ENCODE measurements at regions not wholly inside any gene's neighbourhood (a gene's known extent, or its start where the extent isn't known, plus 50 kb on each side); places are given as distances from the start of the nearest gene placed in this dataset.
A peak's percentile ranks its signal among the peaks of the same experiment; 100 is the strongest.

DNA sequence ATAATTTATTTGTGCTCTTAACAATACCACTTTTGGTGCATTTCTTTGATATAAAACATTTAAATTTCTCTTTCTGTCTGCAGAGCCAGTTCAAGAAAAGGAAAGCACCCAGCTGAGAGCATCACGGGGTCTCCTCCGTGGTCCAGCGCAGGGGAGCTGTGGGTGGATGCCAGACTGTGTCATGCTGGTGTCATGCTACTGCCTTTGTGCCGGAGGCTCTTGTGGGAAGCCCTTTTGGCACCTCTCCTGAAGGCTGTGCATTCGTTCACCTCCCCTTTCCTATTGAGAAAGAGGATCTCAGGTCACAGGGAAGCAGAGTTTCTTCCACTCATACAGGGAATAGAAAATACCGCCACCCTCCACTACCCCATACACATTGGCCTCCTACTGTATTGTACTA lies 450.4 kb downstream of the GALR1 start:
- no peaks in the 10 kb centered on the region for H3K36me3 ChIP-seq (ENCODE audit: insufficient read depth, insufficient read length, low read length)
- no peak overlapping the region for H3K4me3 ChIP-seq (ENCODE audit: insufficient read length, low read depth)
- H3K9ac ChIP-seq (ENCODE audit: insufficient read length, low read depth) = no peak overlapping the region
- TF ChIP-seq YY1 (IDR thresholded peaks at IDR 0.05; ENCODE audit: insufficient read depth, insufficient read length) (no peak), ZNF274 (IDR thresholded peaks at IDR 0.05; ENCODE audit: low read depth, low read length) (no peak), SUZ12 (IDR thresholded peaks at IDR 0.05; ENCODE audit: extremely low read depth, insufficient read depth, insufficient read length) (no peak)
- no peaks in the 10 kb centered on the region for H3K9me3 ChIP-seq (ENCODE audit: insufficient read depth, low read length)
- no peaks in the 10 kb centered on the region for H3K4me1 ChIP-seq (ENCODE audit: insufficient read depth, insufficient read length)
- no peaks in the 10 kb centered on the region for H3K27me3 ChIP-seq (ENCODE audit: insufficient read depth, insufficient read length)
- no peak for DNase-seq (ENCODE audit: low read depth, low spot score)

- H3K4me3 ChIP-seq (ENCODE audit: insufficient read length, low read depth) = no peak overlapping the region
- TF ChIP-seq YY1 (IDR thresholded peaks at IDR 0.05; ENCODE audit: insufficient read depth, insufficient read length) (no peak), SUZ12 (IDR thresholded peaks at IDR 0.05; ENCODE audit: extremely low read depth, insufficient read depth, insufficient read length) (no peak), ZNF274 (IDR thresholded peaks at IDR 0.05; ENCODE audit: low read depth, low read length) (no peak)
- DNase-seq (ENCODE audit: low read depth, low spot score) = no peak
- no peaks in the 10 kb centered on the region for H3K9me3 ChIP-seq (ENCODE audit: insufficient read depth, low read length)
- no peaks in the 10 kb centered on the region for H3K36me3 ChIP-seq (ENCODE audit: insufficient read depth, insufficient read length, low read length)
- no peaks in the 10 kb centered on the region for H3K4me1 ChIP-seq (ENCODE audit: insufficient read depth, insufficient read length)
- H3K9ac ChIP-seq (ENCODE audit: insufficient read length, low read depth) = no peak overlapping the region
- H3K27me3 ChIP-seq (ENCODE audit: insufficient read depth, insufficient read length) = no peaks in the 10 kb centered on the region
These were observed 452.3 kb downstream of the GALR1 start for GRCh38 chr18:77701977-77702376.

- no peaks in the 10 kb centered on the region for H3K4me1 ChIP-seq (ENCODE audit: insufficient read depth, insufficient read length)
- no peak overlapping the region for H3K9ac ChIP-seq (ENCODE audit: insufficient read length, low read depth)
- TF ChIP-seq ZNF274 (IDR thresholded peaks at IDR 0.05; ENCODE audit: low read depth, low read length) = no peak
- TF ChIP-seq SUZ12 (IDR thresholded peaks at IDR 0.05; ENCODE audit: extremely low read depth, insufficient read depth, insufficient read length) = no peak
- no peak for TF ChIP-seq YY1 (IDR thresholded peaks at IDR 0.05; ENCODE audit: insufficient read depth, insufficient read length)
- DNase-seq (ENCODE audit: low read depth, low spot score) = peak; percentile 23
- H3K36me3 ChIP-seq (ENCODE audit: insufficient read depth, insufficient read length, low read length) = no peaks in the 10 kb centered on the region
- H3K4me3 ChIP-seq (ENCODE audit: insufficient read length, low read depth) = no peak overlapping the region
- H3K9me3 ChIP-seq (ENCODE audit: insufficient read depth, low read length) = no peaks in the 10 kb centered on the region
- no peaks in the 10 kb centered on the region for H3K27me3 ChIP-seq (ENCODE audit: insufficient read depth, insufficient read length)
These were observed 453.0 kb downstream of the GALR1 start for GRCh38 chr18:77702686-77703085.

GRCh38 chr18:77705301-77705700 lies 455.7 kb downstream of the GALR1 start:
- no peaks in the 10 kb centered on the region for H3K36me3 ChIP-seq (ENCODE audit: insufficient read depth, insufficient read length, low read length)
- H3K4me3 ChIP-seq (ENCODE audit: insufficient read length, low read depth) = no peak overlapping the region
- no peak overlapping the region for H3K9ac ChIP-seq (ENCODE audit: insufficient read length, low read depth)
- no peaks in the 10 kb centered on the region for H3K9me3 ChIP-seq (ENCODE audit: insufficient read depth, low read length)
- H3K27me3 ChIP-seq (ENCODE audit: insufficient read depth, insufficient read length) = no peaks in the 10 kb centered on the region
- no peak for DNase-seq (ENCODE audit: low read depth, low spot score)
- H3K4me1 ChIP-seq (ENCODE audit: insufficient read depth, insufficient read length) = no peaks in the 10 kb centered on the region
- no peak for TF ChIP-seq ZNF274 (IDR thresholded peaks at IDR 0.05; ENCODE audit: low read depth, low read length)
- no peak for TF ChIP-seq SUZ12 (IDR thresholded peaks at IDR 0.05; ENCODE audit: extremely low read depth, insufficient read depth, insufficient read length)
- no peak for TF ChIP-seq YY1 (IDR thresholded peaks at IDR 0.05; ENCODE audit: insufficient read depth, insufficient read length)

DNA sequence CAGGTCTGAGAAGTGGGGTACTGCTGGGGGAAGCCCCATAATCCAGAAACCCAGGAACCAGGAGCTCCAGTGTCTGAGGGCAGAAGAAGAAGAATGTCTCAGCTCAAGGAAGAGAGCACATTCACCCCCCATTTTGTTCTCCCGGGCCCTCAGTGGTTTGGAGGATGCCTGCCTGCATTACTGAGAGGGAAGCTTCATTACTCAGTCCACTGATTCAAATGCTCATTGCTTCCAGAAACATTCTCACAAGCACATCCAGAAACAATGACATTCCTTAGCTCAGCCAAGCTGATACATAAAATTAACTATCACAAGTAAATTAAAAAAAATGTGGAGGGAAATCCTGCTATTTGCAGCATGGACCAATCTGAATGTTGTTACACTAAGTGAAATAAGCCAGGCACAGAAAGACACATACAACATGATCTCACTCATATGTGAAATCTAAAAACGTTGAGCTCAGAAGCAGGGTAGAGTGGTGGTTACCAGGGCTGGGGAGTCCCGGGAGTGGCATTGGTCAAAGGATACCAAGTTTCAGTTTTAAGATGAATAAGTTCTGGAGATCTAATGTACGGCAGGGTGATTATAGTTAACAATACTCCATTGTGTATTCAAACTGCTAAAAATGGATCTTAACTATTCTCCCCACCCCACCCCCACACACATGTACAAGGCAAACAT lies 459.3 kb downstream of the GALR1 start:
- Histone ChIP-seq H3K9me3 (ENCODE audit: insufficient read depth, low read length) (no peaks in the 10 kb centered on the region), H3K4me3 (ENCODE audit: insufficient read length, low read depth) (no peak overlapping the region), H3K4me1 (ENCODE audit: insufficient read depth, insufficient read length) (no peaks in the 10 kb centered on the region), H3K36me3 (ENCODE audit: insufficient read depth, insufficient read length, low read length) (no peaks in the 10 kb centered on the region), H3K9ac (ENCODE audit: insufficient read length, low read depth) (no peak overlapping the region), H3K27me3 (ENCODE audit: insufficient read depth, insufficient read length) (no peaks in the 10 kb centered on the region)
- no peak for DNase-seq (ENCODE audit: low read depth, low spot score)
- TF ChIP-seq YY1 (IDR thresholded peaks at IDR 0.05; ENCODE audit: insufficient read depth, insufficient read length) (no peak), SUZ12 (IDR thresholded peaks at IDR 0.05; ENCODE audit: extremely low read depth, insufficient read depth, insufficient read length) (no peak), ZNF274 (IDR thresholded peaks at IDR 0.05; ENCODE audit: low read depth, low read length) (no peak)

- no peaks in the 10 kb centered on the region for H3K36me3 ChIP-seq (ENCODE audit: insufficient read depth, insufficient read length, low read length)
- H3K9me3 ChIP-seq (ENCODE audit: insufficient read depth, low read length) = no peaks in the 10 kb centered on the region
- H3K4me3 ChIP-seq (ENCODE audit: insufficient read length, low read depth) = no peak overlapping the region
- TF ChIP-seq SUZ12 (IDR thresholded peaks at IDR 0.05; ENCODE audit: extremely low read depth, insufficient read depth, insufficient read length) (no peak), YY1 (IDR thresholded peaks at IDR 0.05; ENCODE audit: insufficient read depth, insufficient read length) (no peak), ZNF274 (IDR thresholded peaks at IDR 0.05; ENCODE audit: low read depth, low read length) (no peak)
- H3K4me1 ChIP-seq (ENCODE audit: insufficient read depth, insufficient read length) = no peaks in the 10 kb centered on the region
- no peak overlapping the region for H3K9ac ChIP-seq (ENCODE audit: insufficient read length, low read depth)
- DNase-seq (ENCODE audit: low read depth, low spot score) = no peak
- H3K27me3 ChIP-seq (ENCODE audit: insufficient read depth, insufficient read length) = no peaks in the 10 kb centered on the region
These were observed 461.4 kb downstream of the GALR1 start for GRCh38 chr18:77711096-77711495.

DNA sequence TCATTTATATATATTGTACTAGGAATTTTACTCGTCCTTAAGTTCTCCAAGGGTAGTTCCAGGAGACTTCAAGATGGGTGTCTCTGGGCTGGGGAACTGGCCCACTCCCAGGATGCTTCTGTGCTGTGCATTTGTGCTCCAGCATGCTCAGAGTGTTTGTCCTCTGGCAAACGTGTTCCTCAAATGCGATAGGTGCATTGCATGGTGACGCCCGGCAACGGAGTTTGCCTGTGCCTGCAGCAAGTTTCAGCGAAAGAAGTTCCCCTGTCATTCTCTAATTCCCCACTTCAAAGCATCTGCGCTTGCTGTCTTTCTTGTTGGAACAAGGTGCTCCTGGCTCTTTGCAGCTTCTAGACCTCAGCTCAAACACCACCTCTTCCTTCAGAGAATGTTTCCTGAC lies 465.1 kb downstream of the GALR1 start:
- Histone ChIP-seq H3K9ac (ENCODE audit: insufficient read length, low read depth) (no peak overlapping the region), H3K4me1 (ENCODE audit: insufficient read depth, insufficient read length) (no peaks in the 10 kb centered on the region), H3K27me3 (ENCODE audit: insufficient read depth, insufficient read length) (no peaks in the 10 kb centered on the region), H3K9me3 (ENCODE audit: insufficient read depth, low read length) (no peaks in the 10 kb centered on the region), H3K4me3 (ENCODE audit: insufficient read length, low read depth) (no peak overlapping the region), H3K36me3 (ENCODE audit: insufficient read depth, insufficient read length, low read length) (no peaks in the 10 kb centered on the region)
- no peak for DNase-seq (ENCODE audit: low read depth, low spot score)
- TF ChIP-seq YY1 (IDR thresholded peaks at IDR 0.05; ENCODE audit: insufficient read depth, insufficient read length) (no peak), ZNF274 (IDR thresholded peaks at IDR 0.05; ENCODE audit: low read depth, low read length) (no peak), SUZ12 (IDR thresholded peaks at IDR 0.05; ENCODE audit: extremely low read depth, insufficient read depth, insufficient read length) (no peak)
